ENCODE measurements at regions not wholly inside any gene's neighbourhood (a gene's known extent, or its start where the extent isn't known, plus 50 kb on each side); places are given as distances from the start of the nearest gene placed in this dataset.

GRCh38 chr6:169863710-169864109 lies 112.3 kb downstream of the ERMARD start:
- no peak for TF ChIP-seq CTCF (conservative IDR thresholded peaks at IDR 0.05)
- no peak for TF ChIP-seq ZFX (IDR thresholded peaks at IDR 0.05)
- H3K27ac ChIP-seq: no peak overlapping the region

DNA sequence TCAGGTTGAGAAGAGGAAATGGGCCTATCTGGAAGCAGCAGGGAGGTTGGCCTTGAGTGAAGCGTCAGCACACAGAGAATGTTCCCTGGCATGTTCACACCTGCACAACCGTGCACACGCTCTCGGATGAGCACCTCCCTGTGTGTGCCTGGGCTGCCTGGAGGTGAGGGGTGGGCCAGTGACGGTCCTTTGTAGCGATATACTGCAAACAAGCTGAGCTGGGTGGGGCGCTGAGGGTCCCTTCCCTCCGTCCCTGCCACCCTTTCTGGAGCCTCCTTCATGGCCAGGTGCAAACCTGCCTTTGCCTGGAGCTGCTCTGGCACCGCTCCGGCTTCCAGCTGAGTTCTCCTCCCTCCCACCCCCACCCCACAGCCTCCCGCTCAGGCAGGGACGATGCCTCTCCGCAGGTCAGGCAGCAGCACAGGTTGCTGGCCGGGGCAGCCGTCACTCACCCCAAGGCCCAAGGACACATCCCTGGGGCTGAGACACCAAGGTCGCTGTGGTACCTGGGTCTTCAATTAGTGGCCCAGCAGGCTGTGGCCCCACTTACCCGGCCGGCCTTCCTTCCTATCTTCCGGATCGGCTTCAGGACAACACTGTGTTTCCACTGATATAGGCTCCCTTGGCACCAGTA lies 111.6 kb downstream of the ERMARD start:
- no peak for TF ChIP-seq CTCF (conservative IDR thresholded peaks at IDR 0.05)
- no peak for TF ChIP-seq ZFX (IDR thresholded peaks at IDR 0.05)
- H3K27ac ChIP-seq: no peak overlapping the region

- TF ChIP-seq CTCF (conservative IDR thresholded peaks at IDR 0.05) (no peak), ZFX (IDR thresholded peaks at IDR 0.05) (no peak)
- H3K27ac ChIP-seq: no peak overlapping the region
Observed at GRCh38 chr6:169862043-169862891, 110.8 kb downstream of the ERMARD start.

- TF ChIP-seq CTCF (conservative IDR thresholded peaks at IDR 0.05): no peak
- no peak for TF ChIP-seq ZFX (IDR thresholded peaks at IDR 0.05)
- no peak overlapping the region for H3K27ac ChIP-seq
Observed at GRCh38 chr6:169861431-169862042, 110.1 kb downstream of the ERMARD start.

DNA sequence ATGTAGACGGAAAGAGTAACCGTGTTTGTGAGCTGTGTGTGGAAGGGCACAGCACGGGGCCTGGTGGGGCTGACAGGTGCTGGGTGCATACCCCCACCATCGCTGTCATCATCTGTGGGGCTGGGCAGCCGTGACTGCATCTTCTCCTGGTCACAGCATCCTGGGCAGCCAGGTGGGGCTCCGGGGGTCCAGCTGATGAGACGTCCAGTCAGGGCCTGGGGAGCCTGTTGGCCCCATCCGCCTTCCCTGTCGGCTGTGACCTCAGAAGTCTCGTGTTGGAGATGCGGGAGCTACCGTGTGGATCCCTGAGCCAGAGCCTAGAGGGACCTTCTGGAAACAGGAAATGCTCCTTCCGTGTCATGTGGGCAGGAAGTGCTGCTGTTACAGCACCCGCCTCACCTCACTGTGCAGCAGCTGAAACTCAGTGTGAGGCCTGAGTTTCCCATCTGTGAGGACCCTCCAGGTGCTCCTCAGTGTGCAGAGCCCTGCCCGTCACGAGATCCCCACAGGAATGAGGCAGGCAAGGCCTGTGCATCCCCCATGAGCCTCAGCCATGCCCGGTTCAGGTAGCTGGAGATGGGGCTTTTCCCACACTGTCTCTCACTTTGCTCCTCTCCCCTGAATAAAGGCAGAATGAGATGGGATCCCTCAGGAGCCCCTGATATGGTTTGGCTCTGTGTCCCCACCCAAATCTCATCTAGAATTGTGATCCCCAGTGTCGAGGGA lies 108.7 kb downstream of the ERMARD start:
- TF ChIP-seq ZFX (IDR thresholded peaks at IDR 0.05) (no peak), CTCF (conservative IDR thresholded peaks at IDR 0.05) (no peak)
- no peak overlapping the region for H3K27ac ChIP-seq

DNA sequence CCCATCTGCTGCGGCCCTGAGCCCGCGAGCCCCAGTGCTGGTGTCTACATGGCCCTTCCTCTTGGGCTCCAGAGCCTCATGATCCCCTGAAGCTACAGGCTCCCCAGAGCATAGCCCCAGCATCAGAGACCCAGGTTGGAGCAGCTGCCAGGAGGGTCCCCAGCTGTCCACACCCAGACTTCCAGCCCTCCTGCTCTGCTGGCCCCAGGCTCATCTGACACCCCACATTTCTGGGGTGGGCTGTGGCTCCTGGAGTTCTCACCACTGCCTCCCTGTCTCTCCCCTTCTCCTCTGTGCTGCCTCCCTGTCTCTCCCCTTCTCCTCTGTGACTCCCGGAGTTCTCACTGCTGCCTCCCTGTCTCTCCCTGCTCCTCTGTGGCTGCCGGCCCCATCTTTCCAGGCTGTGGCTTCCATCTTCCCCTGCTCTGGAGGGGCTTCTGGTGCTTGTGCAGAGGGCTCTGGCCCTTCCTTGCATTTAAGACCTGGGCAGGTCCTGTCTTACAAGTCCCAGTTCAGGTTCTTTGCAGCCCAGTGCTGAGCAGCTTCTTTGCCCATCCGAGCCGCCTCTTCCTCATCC lies 108.1 kb downstream of the ERMARD start:
- TF ChIP-seq ZFX (IDR thresholded peaks at IDR 0.05): no peak
- no peak for TF ChIP-seq CTCF (conservative IDR thresholded peaks at IDR 0.05)
- no peak overlapping the region for H3K27ac ChIP-seq

Data from C4-2B (cell line).